A204.1 (cell line): ENCODE measurements at regions not wholly inside any gene's neighbourhood (a gene's known extent, or its start where the extent isn't known, plus 50 kb on each side); places are given as distances from the start of the nearest gene placed in this dataset.

Experiments used
- FAIRE-seq: peaks from 2 replicates; lab custom pipeline; 2012; peaks lifted over from hg19 to GRCh38; lab: Jason Lieb, UNC

GRCh38 chr14:42192738-42193653 is 586.3 kb downstream of the LRFN5 start:
- no peak for FAIRE-seq

DNA sequence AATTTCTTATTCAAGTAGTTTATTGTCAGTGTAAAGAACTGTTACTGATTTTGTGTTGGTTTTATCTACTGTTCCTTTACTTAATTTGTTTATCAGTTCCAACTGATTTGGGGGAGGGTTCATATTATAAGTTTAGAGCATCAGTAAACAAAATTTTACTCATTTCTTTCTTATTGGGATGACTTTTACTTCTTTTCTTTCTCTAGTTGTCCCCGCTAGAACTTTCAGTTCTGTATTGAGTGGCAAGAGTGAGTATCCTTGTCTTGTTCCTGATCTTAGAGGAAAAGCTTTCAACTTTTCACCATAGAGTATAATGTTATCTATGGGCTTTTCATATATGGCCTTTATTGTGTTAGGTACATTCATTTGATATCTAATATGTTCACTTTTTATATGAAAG is 584.1 kb downstream of the LRFN5 start:
- FAIRE-seq = no peak

DNA sequence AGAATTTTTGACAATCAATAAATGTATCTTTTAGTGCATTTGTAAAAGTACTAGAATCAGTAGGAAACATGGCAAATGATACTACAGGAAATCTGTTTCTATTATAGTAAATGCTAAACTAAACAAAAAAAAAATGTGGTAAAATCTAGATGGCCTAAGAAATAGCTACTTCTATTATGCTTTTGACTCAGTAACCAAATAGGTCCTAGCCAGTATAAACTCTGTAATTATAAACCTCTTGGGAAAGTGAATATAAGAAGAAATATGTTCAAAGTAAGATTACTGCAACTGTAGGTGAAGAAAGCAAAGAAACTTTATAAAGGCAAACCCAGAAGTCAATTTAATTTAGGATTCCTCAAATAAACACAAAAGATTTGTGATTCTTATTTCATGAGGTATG is 581.2 kb downstream of the LRFN5 start:
- no peak for FAIRE-seq

- FAIRE-seq = no peak
These were observed 579.0 kb downstream of the LRFN5 start for GRCh38 chr14:42185718-42186117.

DNA sequence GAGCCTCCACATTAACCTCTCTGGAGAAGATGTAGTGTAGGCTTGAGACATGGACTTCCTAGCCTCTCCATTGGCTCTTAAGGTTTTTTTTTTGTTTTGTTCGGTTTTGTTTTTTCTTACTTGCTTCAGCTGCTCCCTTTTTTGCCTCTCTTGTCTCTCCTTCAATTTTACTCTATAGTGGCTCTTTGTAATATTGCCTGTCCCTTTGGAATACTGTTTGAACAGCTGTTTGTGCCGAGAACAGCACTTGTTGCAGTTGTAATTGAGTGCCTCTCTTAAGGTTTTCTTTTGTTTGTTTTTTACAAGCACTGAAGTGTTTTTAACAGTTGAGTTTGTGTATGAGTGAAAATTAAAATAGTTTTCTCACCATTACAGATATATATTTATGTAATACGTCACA is 567.7 kb downstream of the LRFN5 start:
- FAIRE-seq = no peak

- FAIRE-seq = no peak
These were observed 566.5 kb downstream of the LRFN5 start for GRCh38 chr14:42173206-42173605.

GRCh38 chr14:42172304-42172703 is 565.6 kb downstream of the LRFN5 start:
- FAIRE-seq = no peak

DNA sequence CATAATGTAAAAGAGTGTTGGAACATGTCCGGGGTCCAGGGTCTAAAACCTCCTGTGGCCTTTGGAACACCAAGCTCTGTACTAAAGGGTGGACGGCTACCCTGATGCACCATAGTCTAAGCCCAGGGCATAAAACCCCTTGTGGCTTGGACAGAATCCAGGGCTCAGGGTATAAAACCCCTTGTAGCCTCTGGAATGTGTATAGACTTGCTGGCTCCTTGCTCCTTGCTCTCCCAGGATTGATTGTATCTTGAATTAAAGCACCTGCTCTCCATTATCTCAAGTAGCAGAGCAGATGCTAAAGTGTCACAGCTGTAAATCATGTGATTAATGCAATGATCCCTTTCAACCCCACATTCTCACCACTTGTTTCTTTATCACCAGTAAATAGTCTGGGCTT is 556.5 kb downstream of the LRFN5 start:
- FAIRE-seq = no peak

DNA sequence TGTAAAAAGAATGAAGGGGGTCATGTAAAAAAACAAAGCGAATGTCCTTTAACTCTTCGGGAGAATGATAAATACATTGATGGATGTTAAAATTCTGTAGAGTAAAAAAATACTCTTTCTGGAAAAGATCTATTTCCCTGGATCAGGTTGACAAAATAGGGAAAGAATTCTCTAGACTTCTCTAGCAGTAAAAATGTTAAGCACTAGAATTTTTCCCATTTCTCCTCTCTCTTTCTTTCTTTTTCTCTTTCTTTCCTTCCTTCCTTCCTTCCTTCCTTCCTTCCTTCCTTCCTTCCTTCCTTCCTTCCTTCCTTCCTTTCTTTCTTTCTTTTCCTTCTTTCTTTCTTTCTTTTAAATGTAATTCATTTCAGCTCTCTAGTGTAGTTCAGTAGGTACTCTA is 552.5 kb downstream of the LRFN5 start:
- FAIRE-seq = no peak

GRCh38 chr14:42149609-42150261 is 543.1 kb downstream of the LRFN5 start:
- no peak for FAIRE-seq

DNA sequence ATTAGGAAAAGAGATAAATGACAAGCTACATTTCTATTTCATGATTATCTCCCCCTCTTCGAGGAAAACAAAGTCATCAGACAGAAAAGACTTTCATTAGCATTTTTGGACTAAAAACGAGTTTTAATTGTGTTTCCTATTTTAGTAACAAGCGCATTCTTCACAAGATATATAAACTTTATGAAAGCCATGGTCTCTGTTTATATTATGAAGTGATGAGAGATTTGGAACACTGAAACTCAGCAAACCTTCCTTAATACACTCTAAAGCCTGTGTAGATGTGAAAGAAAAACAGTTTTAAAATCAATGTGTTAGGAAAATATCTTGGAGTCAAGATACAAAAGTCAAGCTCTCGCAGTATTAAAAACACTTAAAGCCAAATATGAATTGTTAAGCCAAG is 539.1 kb downstream of the LRFN5 start:
- no peak for FAIRE-seq

DNA sequence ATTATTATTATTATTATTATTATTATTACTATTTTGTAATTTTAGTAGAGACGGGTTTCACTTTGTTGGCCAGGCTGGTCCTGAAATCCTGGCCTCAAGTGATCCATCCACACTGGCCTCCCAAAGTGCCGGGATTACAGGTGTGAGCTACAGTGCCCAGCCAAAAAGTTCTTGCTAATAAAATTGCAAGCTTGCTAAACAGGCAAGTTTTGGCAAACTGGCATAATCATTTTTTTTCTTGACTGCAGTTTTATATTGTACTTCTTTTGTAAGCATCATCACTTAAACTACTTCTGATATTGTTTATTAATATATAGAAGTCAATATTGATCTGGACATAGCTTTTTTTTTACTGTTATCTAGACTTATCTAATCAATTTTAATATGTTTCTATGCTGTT is 536.4 kb downstream of the LRFN5 start:
- no peak for FAIRE-seq

- FAIRE-seq = no peak
These were observed 534.7 kb downstream of the LRFN5 start for GRCh38 chr14:42141328-42141727.

DNA sequence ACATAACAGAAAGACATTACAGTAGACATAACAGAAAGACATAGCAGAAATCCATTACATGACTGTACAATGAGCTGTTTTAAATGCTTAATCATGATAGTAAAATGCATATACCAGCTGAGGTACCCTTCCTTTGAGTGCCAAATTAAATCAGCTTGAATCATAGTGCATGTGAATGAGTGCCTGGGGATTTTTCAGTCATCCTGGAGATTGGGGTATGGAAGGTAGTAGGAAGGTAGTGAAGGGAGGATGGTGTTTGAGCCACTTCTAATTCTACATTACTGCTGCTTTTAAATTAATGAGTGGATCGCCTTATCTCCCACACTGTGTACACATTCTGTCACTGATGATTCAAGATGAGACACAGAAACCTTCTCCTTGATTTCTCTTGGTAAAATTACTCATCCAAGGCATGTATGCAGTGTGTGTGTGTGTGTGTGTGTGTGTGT is 534.2 kb downstream of the LRFN5 start:
- FAIRE-seq = no peak

DNA sequence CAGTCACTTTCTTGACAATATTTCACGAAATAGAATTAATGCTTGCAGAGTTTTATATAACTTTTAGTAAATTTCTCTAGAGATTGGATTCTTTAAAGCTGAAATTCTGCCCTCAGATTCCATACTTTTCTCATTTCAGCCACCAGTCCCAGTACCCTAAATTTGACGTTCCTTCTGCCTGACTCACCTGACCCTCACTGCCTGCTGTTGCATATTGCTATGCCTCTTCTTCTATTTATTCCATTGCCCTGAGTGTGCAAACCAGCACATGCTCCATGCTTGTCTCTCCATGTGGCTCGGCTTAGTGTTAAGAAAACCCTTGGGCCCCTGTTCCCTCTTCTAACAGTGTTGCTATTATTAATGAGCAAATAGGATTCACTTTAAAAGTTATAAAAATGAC is 533.3 kb downstream of the LRFN5 start:
- FAIRE-seq = no peak

DNA sequence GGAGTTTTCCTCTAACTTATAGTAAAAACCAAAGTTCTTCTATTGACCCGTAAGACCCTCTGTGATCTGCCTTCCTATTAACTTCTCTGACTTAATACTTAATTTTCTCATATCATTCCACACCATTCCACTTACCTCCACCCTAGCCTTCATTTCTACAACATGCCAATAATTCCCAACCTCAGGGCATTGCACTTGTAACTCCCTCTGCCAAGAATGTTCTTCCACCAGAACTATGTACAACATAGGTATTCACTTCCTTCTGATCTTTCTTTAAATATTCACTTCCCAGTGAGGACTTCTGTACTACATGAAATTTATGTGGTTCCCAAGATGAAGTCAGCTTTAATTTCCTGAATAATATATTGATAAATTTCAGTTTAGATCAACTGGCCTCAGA is 531.7 kb downstream of the LRFN5 start:
- no peak for FAIRE-seq

DNA sequence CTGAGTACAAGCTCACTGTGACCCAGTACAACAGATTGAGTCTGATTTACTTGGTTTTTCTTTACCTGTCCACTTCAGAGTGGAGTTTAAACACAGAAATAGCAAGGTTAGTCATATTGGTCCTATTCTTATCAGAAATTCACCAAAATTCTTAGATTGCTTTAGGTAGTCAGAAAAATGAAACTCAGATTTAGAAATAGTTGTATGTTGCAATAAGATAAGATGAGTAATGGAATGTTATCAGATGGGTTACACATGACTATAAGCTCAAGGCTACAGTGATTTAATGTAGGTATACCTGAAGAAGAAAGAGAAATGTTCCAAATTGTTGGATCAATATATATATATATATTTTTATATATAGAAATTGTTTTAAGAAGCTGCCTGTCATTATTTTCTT is 524.1 kb downstream of the LRFN5 start:
- FAIRE-seq = peak; percentile 27

GRCh38 chr14:42123526-42123925 is 516.9 kb downstream of the LRFN5 start:
- FAIRE-seq = no peak

DNA sequence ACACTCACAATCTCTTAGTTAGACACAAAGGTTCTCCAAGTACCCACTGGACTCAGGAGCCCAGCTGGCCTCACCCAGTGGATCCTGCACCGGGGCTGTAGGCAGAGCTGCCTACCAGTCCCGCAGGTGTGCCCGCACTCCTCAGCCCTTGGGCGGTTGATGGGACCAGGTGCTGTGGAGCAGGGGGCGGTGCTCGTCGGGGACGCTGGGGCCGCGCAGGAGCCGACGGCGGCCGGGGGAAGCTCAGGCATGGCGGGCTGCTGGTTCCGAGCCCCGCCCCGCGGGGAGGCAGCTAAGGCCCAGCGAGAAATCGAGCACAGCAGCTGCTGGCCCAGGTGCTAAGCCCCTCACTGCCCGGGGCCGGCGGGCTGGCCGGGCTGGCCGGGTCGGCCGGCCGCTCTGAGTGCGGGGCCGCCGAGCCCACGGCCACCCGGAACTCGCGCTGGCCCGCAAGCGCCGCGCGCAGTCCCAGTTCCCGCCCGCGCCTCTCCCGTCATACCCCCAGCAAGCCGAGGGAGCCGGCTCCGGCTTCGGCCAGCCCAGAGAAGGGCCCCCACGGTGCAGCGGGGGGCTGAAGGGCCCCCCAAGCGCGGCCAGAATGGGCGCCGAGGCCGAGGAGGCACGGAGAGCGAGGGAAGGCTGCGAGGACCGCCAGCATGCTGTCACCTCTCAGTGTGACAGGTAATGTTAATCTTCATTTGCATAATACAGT is 506.8 kb downstream of the LRFN5 start:
- no peak for FAIRE-seq

GRCh38 chr14:42112108-42112507 is 505.4 kb downstream of the LRFN5 start:
- FAIRE-seq = no peak

DNA sequence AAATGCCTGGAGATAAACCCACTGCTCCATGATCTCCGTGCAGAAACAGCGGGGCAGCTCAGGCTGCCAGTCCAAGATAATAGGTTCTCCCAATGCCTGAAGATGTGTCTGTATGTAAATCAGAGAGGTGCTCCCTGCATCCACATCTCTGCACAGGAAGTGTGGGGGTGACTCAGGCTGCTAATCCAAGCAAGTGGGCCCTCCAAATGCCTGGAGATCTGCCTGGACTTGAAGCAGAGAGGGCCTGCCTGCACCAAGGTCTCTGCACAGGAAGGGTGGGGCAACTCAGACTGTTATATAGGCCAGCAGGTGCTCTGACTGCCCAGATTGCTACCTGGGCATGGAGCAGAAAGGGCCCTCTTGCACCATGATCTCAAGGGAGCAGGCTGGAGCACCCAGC is 504.7 kb downstream of the LRFN5 start:
- no peak for FAIRE-seq

DNA sequence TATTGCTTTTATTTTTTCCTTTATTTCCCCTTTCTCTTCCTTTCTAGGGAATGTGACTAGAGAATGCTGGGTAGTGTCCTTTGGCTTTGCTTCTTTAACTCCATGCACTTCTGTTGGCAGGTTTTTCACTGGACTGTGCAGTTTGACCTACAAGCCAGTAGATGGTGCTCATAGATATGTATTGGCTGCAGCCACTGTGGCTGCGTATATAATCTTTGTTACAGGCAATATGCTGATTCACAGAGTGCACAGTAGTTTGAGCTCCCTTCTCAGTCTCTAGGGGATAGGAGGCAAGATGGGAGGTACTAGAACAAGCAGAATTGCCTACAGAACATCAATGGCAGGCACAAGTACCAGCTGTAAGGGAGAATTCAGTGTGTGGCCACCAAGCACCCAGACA is 503.5 kb downstream of the LRFN5 start:
- no peak for FAIRE-seq

GRCh38 chr14:42095155-42095554 is 488.5 kb downstream of the LRFN5 start:
- no peak for FAIRE-seq
